GM10266 (cell line): ENCODE measurements at regions not wholly inside any gene's neighbourhood (a gene's known extent, or its start where the extent isn't known, plus 50 kb on each side); places are given as distances from the start of the nearest gene placed in this dataset.

ENCODE experiments used
- DNase-seq: peaks from one replicate; pipeline ENCODE4 v3.0.0; 2012; ENCODE audit errors: extremely low spot score
- TF ChIP-seq, protein P1 (sequence below): IDR thresholded peaks from 2 replicates; pipeline ENCODE4 v1.5.1; 2012; ENCODE audit warnings: mild to moderate bottlenecking, low read depth; ENCODE audit not compliant: control insufficient read depth, insufficient read depth; ENCODE audit errors: missing control alignments

- TF ChIP-seq, protein P1, sequence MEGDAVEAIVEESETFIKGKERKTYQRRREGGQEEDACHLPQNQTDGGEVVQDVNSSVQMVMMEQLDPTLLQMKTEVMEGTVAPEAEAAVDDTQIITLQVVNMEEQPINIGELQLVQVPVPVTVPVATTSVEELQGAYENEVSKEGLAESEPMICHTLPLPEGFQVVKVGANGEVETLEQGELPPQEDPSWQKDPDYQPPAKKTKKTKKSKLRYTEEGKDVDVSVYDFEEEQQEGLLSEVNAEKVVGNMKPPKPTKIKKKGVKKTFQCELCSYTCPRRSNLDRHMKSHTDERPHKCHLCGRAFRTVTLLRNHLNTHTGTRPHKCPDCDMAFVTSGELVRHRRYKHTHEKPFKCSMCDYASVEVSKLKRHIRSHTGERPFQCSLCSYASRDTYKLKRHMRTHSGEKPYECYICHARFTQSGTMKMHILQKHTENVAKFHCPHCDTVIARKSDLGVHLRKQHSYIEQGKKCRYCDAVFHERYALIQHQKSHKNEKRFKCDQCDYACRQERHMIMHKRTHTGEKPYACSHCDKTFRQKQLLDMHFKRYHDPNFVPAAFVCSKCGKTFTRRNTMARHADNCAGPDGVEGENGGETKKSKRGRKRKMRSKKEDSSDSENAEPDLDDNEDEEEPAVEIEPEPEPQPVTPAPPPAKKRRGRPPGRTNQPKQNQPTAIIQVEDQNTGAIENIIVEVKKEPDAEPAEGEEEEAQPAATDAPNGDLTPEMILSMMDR, result no peak
- no peak for DNase-seq
These were observed 244.3 kb upstream of the PHYHIPL start for GRCh38 chr10:58932126-58932525.

GRCh38 chr10:58932577-58933314 is 243.7 kb upstream of the PHYHIPL start:
- no peak for DNase-seq
- TF ChIP-seq, protein P1, result no peak

DNA sequence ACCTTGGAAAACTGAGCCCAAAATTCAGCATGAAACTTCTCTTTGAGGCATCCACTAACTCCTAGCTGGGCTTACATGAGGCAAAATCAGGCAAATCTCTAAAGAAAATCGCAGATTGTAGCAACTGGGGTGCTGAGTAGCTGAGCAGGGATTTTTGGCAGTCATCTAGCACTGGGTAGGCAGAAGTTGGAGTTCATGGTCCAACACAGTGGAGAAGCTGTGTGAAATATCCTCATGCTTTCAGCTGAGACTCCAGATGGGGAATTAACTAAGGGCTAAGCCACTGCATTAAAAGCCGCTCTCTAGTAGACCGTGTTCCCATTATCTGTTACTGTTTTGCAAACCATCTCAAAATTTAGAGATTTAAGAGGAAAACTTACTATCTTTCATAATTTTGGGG is 240.1 kb upstream of the PHYHIPL start:
- TF ChIP-seq, protein P1, result no peak
- no peak for DNase-seq

GRCh38 chr10:58937423-58937822 is 239.0 kb upstream of the PHYHIPL start:
- no peak for DNase-seq
- TF ChIP-seq, protein P1, result no peak

- no peak for DNase-seq
These were observed 233.7 kb upstream of the PHYHIPL start for GRCh38 chr10:58942724-58943123.

DNA sequence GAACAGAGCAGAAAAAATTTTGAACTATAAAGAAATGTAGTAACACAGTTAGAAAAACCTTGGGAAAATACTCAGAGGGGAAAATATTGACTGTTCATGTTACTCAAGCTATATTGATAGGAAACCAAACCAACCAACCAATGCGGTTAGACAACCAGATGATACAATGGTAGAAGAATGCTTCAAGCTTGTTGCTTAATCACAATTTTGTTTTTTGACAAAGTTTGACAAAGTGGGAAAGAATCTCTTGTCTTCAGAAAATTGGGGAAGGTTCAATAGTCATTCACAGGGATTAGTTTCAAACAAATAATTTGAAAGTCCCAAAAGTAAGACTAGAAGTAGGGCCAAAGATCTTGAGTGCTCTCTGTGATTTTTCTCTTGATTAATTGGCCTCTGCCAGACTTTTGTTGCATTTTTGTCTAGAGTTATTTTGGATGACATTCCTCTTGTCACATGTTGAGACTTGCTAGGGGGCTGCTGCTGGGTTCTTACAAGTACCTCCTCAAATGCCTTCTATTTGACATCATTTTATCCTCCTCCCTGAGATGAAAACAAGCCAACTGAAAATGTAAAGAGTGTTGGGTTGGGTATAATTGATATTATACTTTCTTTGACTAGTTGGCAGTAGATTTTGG is 233.1 kb upstream of the PHYHIPL start:
- TF ChIP-seq, protein P1, result no peak
- DNase-seq, result no peak

More at GRCh38 chr10:58942724-58943123, 233.7 kb upstream of the PHYHIPL start:
- TF ChIP-seq, protein P1, result no peak

DNA sequence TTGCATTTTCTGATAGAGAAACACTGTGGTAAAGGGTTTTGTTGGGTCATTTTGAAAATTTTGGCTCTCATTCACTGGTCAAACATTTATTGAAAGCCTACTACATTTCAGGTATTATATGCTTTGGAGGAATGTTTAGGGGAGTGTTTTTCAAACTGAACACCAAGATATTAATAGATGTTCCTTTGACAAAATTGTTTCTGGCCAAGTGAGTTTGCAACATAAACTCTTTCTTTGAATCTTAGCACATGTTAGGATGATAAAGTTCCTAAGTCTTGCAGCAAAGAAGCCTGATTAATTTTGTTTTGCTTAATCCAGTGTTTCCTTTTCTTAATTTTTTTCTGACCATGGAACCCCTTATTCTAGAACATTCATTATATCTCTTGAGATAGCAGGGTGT is 232.5 kb upstream of the PHYHIPL start:
- DNase-seq, result no peak
- TF ChIP-seq, protein P1, result no peak
